Neural progenitor cell (in vitro differentiated cells): ENCODE measurements at regions not wholly inside any gene's neighbourhood (a gene's known extent, or its start where the extent isn't known, plus 50 kb on each side); places are given as distances from the start of the nearest gene placed in this dataset.

ENCODE experiments used
- DNase-seq: peaks from one replicate; pipeline ENCODE4 v3.0.0-alpha.2; 2016; ENCODE audit warnings: low spot score
- H2AFZ ChIP-seq: fragments of 200-600 bp; sonication (generic); replicated peaks from 2 replicates; pipeline ENCODE4 v1.6.1; 2016; ENCODE audit warnings: antibody characterized with exemption
- H3F3A ChIP-seq: fragments of 200-600 bp; sonication (generic); 2 replicates; pipeline ENCODE4 v1.6.1; 2016; ENCODE audit warnings: antibody characterized with exemption, low read depth
- H3K27ac ChIP-seq: fragments of 200-600 bp; sonication (generic); 2 replicates; pipeline ENCODE4 v1.5.1; 2016; ENCODE audit warnings: mild to moderate bottlenecking
- H3K27me3 ChIP-seq: fragments of 200-600 bp; sonication (generic); 2 replicates; pipeline ENCODE4 v1.6.1; 2016; ENCODE audit warnings: mild to moderate bottlenecking, moderate library complexity
- H3K36me3 ChIP-seq: fragments of 200-600 bp; sonication (generic); 2 replicates; pipeline ENCODE4 v1.5.1; 2016
- H3K4me1 ChIP-seq: fragments of 200-600 bp; sonication (generic); 2 replicates; pipeline ENCODE4 v1.6.1; 2016; ENCODE audit warnings: mixed run types
- H3K4me2 ChIP-seq: fragments of 200-600 bp; sonication (generic); 2 replicates; pipeline ENCODE4 v1.6.1; 2016
- H3K4me3 ChIP-seq: fragments of 200-600 bp; sonication (generic); 2 replicates; pipeline ENCODE4 v1.5.1; 2016
- H3K79me2 ChIP-seq: fragments of 200-600 bp; sonication (generic); 2 replicates; pipeline ENCODE4 v1.6.1; 2016; ENCODE audit warnings: low read depth
- H3K9ac ChIP-seq: fragments of 200-600 bp; sonication (generic); 2 replicates; pipeline ENCODE4 v1.6.1; 2016
- H3K9me3 ChIP-seq: fragments of 200-600 bp; sonication (generic); 2 replicates; pipeline ENCODE4 v1.5.1; 2016; ENCODE audit warnings: low read depth
- H4K20me1 ChIP-seq: fragments of 200-600 bp; sonication (generic); 2 replicates; pipeline ENCODE4 v1.6.1; 2016; ENCODE audit warnings: low read depth
- H3K27ac Mint-ChIP-seq: 3 replicates; pipeline ENCODE4 v1.8.0; 2021; ENCODE audit warnings: mixed read lengths
- H3K27me3 Mint-ChIP-seq: 2 replicates; pipeline ENCODE4 v1.8.0; 2022; ENCODE audit warnings: low read depth, mild to moderate bottlenecking, inconsistent platforms, moderate library complexity, mixed read lengths; ENCODE audit not compliant: insufficient read depth
- H3K36me3 Mint-ChIP-seq: 3 replicates; pipeline ENCODE4 v1.8.0; 2021; ENCODE audit warnings: mixed read lengths
- H3K4me1 Mint-ChIP-seq: 3 replicates; pipeline ENCODE4 v1.8.0; 2021; ENCODE audit warnings: mixed read lengths
- H3K4me3 Mint-ChIP-seq: 3 replicates; pipeline ENCODE4 v1.8.0; 2021; ENCODE audit warnings: mild to moderate bottlenecking, moderate library complexity, mixed read lengths
- H3K9me3 Mint-ChIP-seq: 3 replicates; pipeline ENCODE4 v1.8.0; 2020; ENCODE audit warnings: mixed read lengths
- CTCF ChIP-seq: fragments of 200-600 bp; sonication (generic); IDR thresholded peaks from 2 replicates; pipeline ENCODE4 v1.5.1; 2017; ENCODE audit warnings: antibody characterized with exemption, mild to moderate bottlenecking
- EZH2 ChIP-seq: fragments of 200-600 bp; sonication (generic); IDR thresholded peaks from 2 replicates; pipeline ENCODE4 v1.6.1; 2017; ENCODE audit warnings: antibody characterized with exemption, mild to moderate bottlenecking, moderate library complexity
- EZH2phosphoT487 ChIP-seq: fragments of 200-600 bp; sonication (generic); IDR thresholded peaks from 2 replicates; pipeline ENCODE4 v1.6.1; 2017; ENCODE audit warnings: antibody characterized with exemption

GRCh38 chr9:129354498-129354897 is 176.4 kb upstream of the IER5L start:
- no peaks in the 10 kb centered on the region for H3K36me3 ChIP-seq
- no peak overlapping the region for H3K4me2 ChIP-seq
- no peak overlapping the region for H3K9ac ChIP-seq
- H3K4me1 ChIP-seq: peaks cover 14% of the 10 kb centered on the region
- no peaks in the 10 kb centered on the region for H3K27me3 ChIP-seq
- no peak overlapping the region for H3K4me3 ChIP-seq
- no peak for TF ChIP-seq CTCF
- no peak for TF ChIP-seq EZH2phosphoT487
- no peak for TF ChIP-seq EZH2
- no peaks in the 10 kb centered on the region for H3K79me2 ChIP-seq
- no peak for DNase-seq
- peaks cover 16% of the 10 kb centered on the region for H3K27me3 Mint-ChIP-seq
- peaks cover 4% of the 10 kb centered on the region for H3K36me3 Mint-ChIP-seq
- H3K4me3 Mint-ChIP-seq: peak overlapping the region; percentile 50
- peaks cover 37% of the 10 kb centered on the region for H3F3A ChIP-seq
- H3K27ac Mint-ChIP-seq: peak overlapping the region; percentile 85
- H3K27ac ChIP-seq: no peak overlapping the region
- peaks cover 6% of the 10 kb centered on the region for H3K9me3 Mint-ChIP-seq
- no peak overlapping the region for H2AFZ ChIP-seq
- H4K20me1 ChIP-seq: no peaks in the 10 kb centered on the region
- H3K4me1 Mint-ChIP-seq: peaks cover 39% of the 10 kb centered on the region
- no peaks in the 10 kb centered on the region for H3K9me3 ChIP-seq

- H3F3A ChIP-seq: peaks cover 37% of the 10 kb centered on the region
- no peaks in the 10 kb centered on the region for H3K79me2 ChIP-seq
- H3K36me3 ChIP-seq: no peaks in the 10 kb centered on the region
- Mint-ChIP-seq H3K4me3 (peak overlapping the region; percentile 74), H3K27me3 (peaks cover 12% of the 10 kb centered on the region), H3K9me3 (peaks cover 4% of the 10 kb centered on the region), H3K36me3 (peaks cover 4% of the 10 kb centered on the region), H3K27ac (peak overlapping the region; percentile 92), H3K4me1 (peaks cover 39% of the 10 kb centered on the region)
- no peak overlapping the region for H3K4me2 ChIP-seq
- no peak overlapping the region for H3K9ac ChIP-seq
- DNase-seq: no peak
- peaks cover 14% of the 10 kb centered on the region for H3K4me1 ChIP-seq
- peak overlapping the region; percentile 78 for H3K27ac ChIP-seq
- TF ChIP-seq EZH2phosphoT487: no peak
- no peak for TF ChIP-seq EZH2
- no peak for TF ChIP-seq CTCF
- H3K27me3 ChIP-seq: no peaks in the 10 kb centered on the region
- H2AFZ ChIP-seq: no peak overlapping the region
- no peaks in the 10 kb centered on the region for H3K9me3 ChIP-seq
- no peaks in the 10 kb centered on the region for H4K20me1 ChIP-seq
- H3K4me3 ChIP-seq: no peak overlapping the region
Measured at GRCh38 chr9:129353697-129354336, 175.8 kb upstream of the IER5L start.

- peak overlapping the region; percentile 79 for H3K4me2 ChIP-seq
- no peaks in the 10 kb centered on the region for H3K9me3 ChIP-seq
- no peaks in the 10 kb centered on the region for H3K79me2 ChIP-seq
- H3K27me3 ChIP-seq: no peaks in the 10 kb centered on the region
- no peaks in the 10 kb centered on the region for H4K20me1 ChIP-seq
- H3K9ac ChIP-seq: no peak overlapping the region
- TF ChIP-seq CTCF: no peak
- TF ChIP-seq EZH2: peak; percentile 38
- TF ChIP-seq EZH2phosphoT487: no peak
- H3K9me3 Mint-ChIP-seq: peaks cover 4% of the 10 kb centered on the region
- peaks cover 14% of the 10 kb centered on the region for H3K4me1 ChIP-seq
- peak overlapping the region; percentile 50 for H3K4me3 ChIP-seq
- H3K27ac Mint-ChIP-seq: peak overlapping the region; percentile 97
- peaks cover 13% of the 10 kb centered on the region for H3K27me3 Mint-ChIP-seq
- no peaks in the 10 kb centered on the region for H3K36me3 ChIP-seq
- peaks cover 45% of the 10 kb centered on the region for H3K4me1 Mint-ChIP-seq
- peak overlapping the region; percentile 84 for H3K4me3 Mint-ChIP-seq
- peak; percentile 93 for DNase-seq
- H3K36me3 Mint-ChIP-seq: peaks cover 4% of the 10 kb centered on the region
- H3K27ac ChIP-seq: peak overlapping the region; percentile 78
- H2AFZ ChIP-seq: peak overlapping the region; percentile 45
- peaks cover 37% of the 10 kb centered on the region for H3F3A ChIP-seq
Measured at GRCh38 chr9:129352146-129352865, 174.2 kb upstream of the IER5L start.
